Common myeloid progenitor, CD34-positive (primary cell): ENCODE measurements at regions not wholly inside any gene's neighbourhood (a gene's known extent, or its start where the extent isn't known, plus 50 kb on each side); places are given as distances from the start of the nearest gene placed in this dataset.

ENCODE experiments used
- CTCF ChIA-PET: fragments of 350-600 bp; sonication (Branson Sonifier 250); formaldehyde crosslinking; loops from one replicate; lab custom pipeline; 2021; ENCODE audit warnings: antibody characterized with exemption; lab: Charles Lee
- POLR2A ChIA-PET: fragments of 350-600 bp; sonication (Branson Sonifier 250); formaldehyde crosslinking; loops from one replicate; lab custom pipeline; 2021; ENCODE audit warnings: antibody characterized with exemption; lab: Charles Lee
- DNase-seq, 3 donors: peaks; one replicate each; pipeline versions ENCODE4 v3.0.0 to v3.0.0-alpha.2; 2013
- H3K27ac ChIP-seq, 2 experiments: 1 replicate in 1 of 2; 2 replicates in 1 of 2; pipeline ENCODE4 v1.7.0; 2013; ENCODE audit warnings: inconsistent platforms in 2 of 2, low read length in 2 of 2, mild to moderate bottlenecking in 2 of 2, low read depth in 1 of 2, moderate library complexity in 1 of 2; ENCODE audit not compliant: severe bottlenecking in 2 of 2, insufficient read depth in 1 of 2, poor library complexity in 1 of 2
- H3K27me3 ChIP-seq, 5 experiments: replicated peaks in 2 of 5; 1 replicate in 3 of 5; 2 replicates in 2 of 5; pipeline versions ENCODE4 v1.6.1 to v1.7.0; 2013; ENCODE audit warnings: low read length in 4 of 5, mild to moderate bottlenecking in 2 of 5, moderate library complexity in 2 of 5, inconsistent platforms in 1 of 5; ENCODE audit not compliant: insufficient read depth in 5 of 5, control insufficient read depth in 4 of 5
- H3K36me3 ChIP-seq, 4 experiments: 1 replicate in 2 of 4; 2 replicates in 2 of 4; pipeline versions ENCODE4 v1.6.1 to v1.7.0; 2013; ENCODE audit warnings: low read length in 3 of 4, control low read depth in 1 of 4, mild to moderate bottlenecking in 1 of 4; ENCODE audit not compliant: control insufficient read depth in 4 of 4, insufficient read depth in 4 of 4
- H3K4me1 ChIP-seq, 4 experiments: 1 replicate in 3 of 4; 2 replicates in 1 of 4; pipeline versions ENCODE4 v1.6.1 to v1.7.1; 2013; ENCODE audit warnings: low read length in 3 of 4, mild to moderate bottlenecking in 3 of 4, control low read depth in 1 of 4, inconsistent platforms in 1 of 4, moderate library complexity in 1 of 4; ENCODE audit not compliant: control insufficient read depth in 4 of 4, insufficient read depth in 4 of 4; ENCODE audit errors: control extremely low read depth in 1 of 4
- H3K4me3 ChIP-seq, 7 experiments: 1 replicate in 4 of 7; 2 replicates in 3 of 7; pipeline versions ENCODE4 v1.5.1 to v1.7.0; 2013; ENCODE audit warnings: mild to moderate bottlenecking in 7 of 7, low read length in 6 of 7, moderate library complexity in 6 of 7, inconsistent platforms in 2 of 7, low read depth in 2 of 7, control low read depth in 1 of 7; ENCODE audit not compliant: insufficient read depth in 4 of 7, control insufficient read depth in 1 of 7; ENCODE audit errors: extremely low read depth in 1 of 7
- H3K9me3 ChIP-seq, 5 experiments: 1 replicate in 4 of 5; 2 replicates in 1 of 5; pipeline versions ENCODE4 v1.6.1 to v1.7.1; 2013; ENCODE audit warnings: low read length in 4 of 5, mild to moderate bottlenecking in 2 of 5, inconsistent platforms in 1 of 5, low read depth in 1 of 5, moderate library complexity in 1 of 5; ENCODE audit not compliant: control insufficient read depth in 4 of 5, insufficient read depth in 2 of 5; ENCODE audit errors: control extremely low read depth in 1 of 5
- WGBS: methylation state at CpG from one replicate; pipeline ENCODE4 v1.1.5; 2013; ENCODE audit not compliant: insufficient coverage; 5-methylcytosine and 5-hydroxymethylcytosine counted together

DNA sequence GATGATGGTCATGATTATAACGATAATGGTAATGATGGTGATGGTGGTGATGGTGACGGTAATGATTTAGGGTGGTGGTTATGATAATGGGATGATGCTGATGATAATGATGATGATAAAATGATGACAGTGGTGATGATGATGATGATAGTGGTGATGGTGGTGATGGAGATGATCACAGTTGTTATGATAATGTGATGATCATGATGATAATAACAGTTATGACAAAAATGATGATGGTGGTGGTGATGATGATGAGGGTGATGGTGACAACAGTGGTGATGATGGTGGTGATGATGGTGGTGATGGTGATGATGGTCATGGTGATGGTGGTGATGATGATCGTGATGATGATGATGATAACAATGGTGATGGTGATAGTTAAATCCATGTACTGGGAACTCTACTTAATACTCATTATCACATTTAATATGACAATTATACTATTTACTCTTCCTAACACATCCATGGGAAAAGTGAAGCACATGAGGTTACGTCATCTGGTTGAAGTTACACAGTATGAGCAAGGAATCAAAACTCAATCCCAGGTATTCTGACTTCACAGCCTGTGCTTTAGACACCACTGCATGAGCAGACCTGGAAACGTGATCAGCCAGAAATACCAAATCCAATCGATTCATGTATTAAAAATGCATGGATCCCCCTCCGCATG lies 322.2 kb downstream of the BRD1 start:
- DNase-seq: no peak
- H3K36me3 ChIP-seq: no peaks in the 10 kb centered on the region
- H3K4me3 ChIP-seq: no peak overlapping the region
- H3K4me1 ChIP-seq: no peaks in the 10 kb centered on the region
- 96% methylated on average over 6 of the region's 7 CpGs for WGBS
- POLR2A ChIA-PET: no interaction called here
- H3K27me3 ChIP-seq: no peaks in the 10 kb centered on the region
- no peak overlapping the region for H3K27ac ChIP-seq
- CTCF ChIA-PET: no interaction called here
- no peaks in the 10 kb centered on the region for H3K9me3 ChIP-seq

- CTCF ChIA-PET: interaction anchor here (0.6 kb wide), 1 partner anchor 17 kb away, joined by 3 read pairs; no protein-coding TSS in a partner anchor
- H3K36me3 ChIP-seq: no peaks in the 10 kb centered on the region
- H3K4me1 ChIP-seq: no peaks in the 10 kb centered on the region
- POLR2A ChIA-PET: interaction anchor here (0.5 kb wide), 1 partner anchor 15 kb away, joined by 3 read pairs; no protein-coding TSS in a partner anchor
- no peak for DNase-seq
- WGBS: 91% methylated on average over 5 of the region's 6 CpGs
- H3K27me3 ChIP-seq: no peaks in the 10 kb centered on the region
- H3K9me3 ChIP-seq: no peaks in the 10 kb centered on the region
- H3K4me3 ChIP-seq: no peak overlapping the region
- H3K27ac ChIP-seq: no peak overlapping the region
Measured at GRCh38 chr22:49503896-49504521, 323.7 kb downstream of the BRD1 start.

GRCh38 chr22:49503321-49503720 lies 324.4 kb downstream of the BRD1 start:
- H3K9me3 ChIP-seq: no peaks in the 10 kb centered on the region
- no peaks in the 10 kb centered on the region for H3K27me3 ChIP-seq
- peaks cover 0 to under 1% (median 0%) of the 10 kb centered on the region in 4 experiments for H3K36me3 ChIP-seq
- no peaks in the 10 kb centered on the region for H3K4me1 ChIP-seq
- DNase-seq: peak in 1 of 3 donors; percentile 15
- ChIA-PET CTCF (no interaction called here), POLR2A (no interaction called here)
- H3K4me3 ChIP-seq: no peak overlapping the region
- no peak overlapping the region for H3K27ac ChIP-seq
- 100% methylated on average over 1 of the region's 1 CpG for WGBS

DNA sequence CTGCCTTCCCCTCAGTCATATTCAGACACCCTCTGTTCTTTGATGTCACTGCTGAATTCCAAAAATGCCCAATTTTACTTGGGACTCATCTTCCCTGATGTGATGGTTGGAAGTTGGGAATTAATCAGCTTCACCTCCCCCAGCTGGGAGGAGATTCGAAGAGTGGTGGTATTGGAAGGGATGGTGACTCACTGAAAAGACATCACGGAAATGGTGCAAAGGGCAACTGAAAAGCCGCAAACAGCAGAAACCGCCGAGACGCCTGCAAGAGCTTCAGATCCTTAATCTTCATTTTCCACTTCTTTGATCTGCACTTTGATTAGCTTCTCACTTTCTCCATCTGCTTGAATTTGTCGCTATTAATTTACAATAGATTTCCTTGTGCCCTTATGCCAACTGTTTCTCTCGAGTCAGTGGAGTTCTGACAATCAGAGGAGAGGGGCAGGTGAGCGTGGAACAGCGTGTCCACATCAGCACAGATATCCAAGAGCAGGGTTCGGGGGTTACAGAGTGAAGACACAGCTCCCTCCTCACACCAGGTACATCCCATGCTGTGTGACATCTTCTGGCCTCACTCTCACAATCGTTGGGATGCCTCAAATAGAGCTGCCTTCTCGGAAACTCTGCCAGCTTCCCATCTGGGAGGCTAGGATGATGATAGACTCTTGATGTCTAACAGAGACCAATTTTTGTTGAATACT lies 325.4 kb downstream of the BRD1 start:
- CTCF ChIA-PET: no interaction called here
- H3K27ac ChIP-seq: no peak overlapping the region
- no peak for DNase-seq
- no peaks in the 10 kb centered on the region for H3K27me3 ChIP-seq
- peaks cover 0 to 2% (median under 1%) of the 10 kb centered on the region in 4 experiments for H3K36me3 ChIP-seq
- WGBS: 90% methylated on average over 9 of the region's 13 CpGs
- H3K4me3 ChIP-seq: no peak overlapping the region
- no peaks in the 10 kb centered on the region for H3K4me1 ChIP-seq
- POLR2A ChIA-PET: no interaction called here
- peaks cover 0 to 3% (median 0%) of the 10 kb centered on the region in 5 experiments for H3K9me3 ChIP-seq

GRCh38 chr22:49500942-49501395 lies 326.7 kb downstream of the BRD1 start:
- Histone ChIP-seq H3K9me3 (peaks cover 0 to 7% (median 0%) of the 10 kb centered on the region in 5 experiments), H3K4me3 (no peak overlapping the region), H3K36me3 (peaks cover 0 to 2% (median under 1%) of the 10 kb centered on the region in 4 experiments), H3K27ac (no peak overlapping the region), H3K4me1 (no peaks in the 10 kb centered on the region), H3K27me3 (no peaks in the 10 kb centered on the region)
- POLR2A ChIA-PET: no interaction called here
- no peak for DNase-seq
- CTCF ChIA-PET: no interaction called here
- 98% methylated on average over 2 of the region's 2 CpGs for WGBS

- DNase-seq: no peak
- H3K9me3 ChIP-seq: peaks cover 0 to 7% (median 0%) of the 10 kb centered on the region in 5 experiments
- ChIA-PET CTCF (no interaction called here), POLR2A (no interaction called here)
- H3K4me3 ChIP-seq: no peak overlapping the region
- H3K36me3 ChIP-seq: peaks cover 0 to 2% (median under 1%) of the 10 kb centered on the region in 4 experiments
- no peaks in the 10 kb centered on the region for H3K4me1 ChIP-seq
- H3K27ac ChIP-seq: no peak overlapping the region
- no peaks in the 10 kb centered on the region for H3K27me3 ChIP-seq
Measured at GRCh38 chr22:49500076-49500460, 327.6 kb downstream of the BRD1 start.
